ENCODE measurements at regions not wholly inside any gene's neighbourhood (a gene's known extent, or its start where the extent isn't known, plus 50 kb on each side); places are given as distances from the start of the nearest gene placed in this dataset.

DNA sequence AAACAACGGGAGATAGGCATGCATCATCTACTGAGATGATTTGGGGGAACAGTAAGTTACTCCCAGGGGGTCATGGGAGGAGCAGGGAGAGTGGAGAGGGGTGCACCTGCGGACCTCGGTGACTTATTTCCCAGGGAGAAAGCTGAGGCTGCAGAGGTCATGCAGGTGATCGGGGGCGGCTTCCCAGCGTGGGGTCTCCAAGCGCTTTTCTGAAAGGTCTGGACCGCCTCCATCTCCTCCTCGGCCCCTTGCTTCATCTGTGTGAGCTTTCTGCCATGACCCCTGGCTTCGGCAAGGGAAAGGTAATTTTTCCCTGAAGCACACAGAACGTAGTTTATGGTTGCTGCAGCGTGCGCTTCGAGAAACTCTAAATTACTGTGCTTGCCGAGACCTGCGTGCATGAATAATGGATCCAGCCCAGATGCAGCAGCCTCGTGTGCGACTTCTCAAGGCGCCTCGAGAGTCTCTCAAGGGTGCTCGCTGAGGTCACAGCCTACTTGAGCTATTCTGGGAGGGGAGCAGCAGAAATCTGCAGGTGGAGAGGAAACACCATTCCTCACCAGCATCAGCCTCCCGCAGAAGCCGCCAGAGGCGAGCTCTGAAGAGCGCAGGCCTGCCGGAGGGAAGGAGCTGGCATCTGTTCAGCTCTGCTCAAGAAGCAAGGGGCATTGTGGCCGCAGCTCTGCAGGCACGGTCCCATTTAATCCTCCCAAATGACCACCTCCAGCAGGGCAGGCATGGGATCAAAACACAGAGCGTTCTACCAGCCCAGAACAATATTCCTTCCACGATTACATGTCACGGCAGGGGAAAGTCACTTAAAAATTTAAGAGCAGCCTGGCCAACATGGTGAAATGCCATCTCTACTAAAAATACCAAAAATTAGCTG lies 308.4 kb upstream of the MYT1L start:
- no peaks in the 10 kb centered on the region for H3K9me3 ChIP-seq (replicated peaks; ENCODE audit: control insufficient read depth, insufficient read depth, low read length)
- no peak overlapping the region for H3K4me2 ChIP-seq (ENCODE audit: control insufficient read depth, insufficient read depth)
- no peak overlapping the region for H3K4me3 ChIP-seq
- no TSS peak for BruUV-seq (replicated peaks)
- H3K27me3 ChIP-seq (replicated peaks in 1 of 2; ENCODE audit: control insufficient read depth in 2 of 2, insufficient read depth in 2 of 2, low read length in 1 of 2) = no peaks in the 10 kb centered on the region
- no peak for DNase-seq (ENCODE audit: low read depth, low spot score)
- no peaks in the 10 kb centered on the region for H4K20me1 ChIP-seq (ENCODE audit: control insufficient read depth, insufficient read depth)
- POLR2A ChIA-PET = no interaction called here
- no peak overlapping the region for H3K9ac ChIP-seq (ENCODE audit: control insufficient read depth, insufficient read depth, low read length)
- H2AFZ ChIP-seq (ENCODE audit: control insufficient read depth, low read depth, low read length) = no peak overlapping the region
- no peaks in the 10 kb centered on the region for H3K36me3 ChIP-seq (ENCODE audit: control insufficient read depth in 2 of 2, insufficient read depth in 2 of 2, low read length in 1 of 2)
- TF ChIP-seq, protein P1, sequence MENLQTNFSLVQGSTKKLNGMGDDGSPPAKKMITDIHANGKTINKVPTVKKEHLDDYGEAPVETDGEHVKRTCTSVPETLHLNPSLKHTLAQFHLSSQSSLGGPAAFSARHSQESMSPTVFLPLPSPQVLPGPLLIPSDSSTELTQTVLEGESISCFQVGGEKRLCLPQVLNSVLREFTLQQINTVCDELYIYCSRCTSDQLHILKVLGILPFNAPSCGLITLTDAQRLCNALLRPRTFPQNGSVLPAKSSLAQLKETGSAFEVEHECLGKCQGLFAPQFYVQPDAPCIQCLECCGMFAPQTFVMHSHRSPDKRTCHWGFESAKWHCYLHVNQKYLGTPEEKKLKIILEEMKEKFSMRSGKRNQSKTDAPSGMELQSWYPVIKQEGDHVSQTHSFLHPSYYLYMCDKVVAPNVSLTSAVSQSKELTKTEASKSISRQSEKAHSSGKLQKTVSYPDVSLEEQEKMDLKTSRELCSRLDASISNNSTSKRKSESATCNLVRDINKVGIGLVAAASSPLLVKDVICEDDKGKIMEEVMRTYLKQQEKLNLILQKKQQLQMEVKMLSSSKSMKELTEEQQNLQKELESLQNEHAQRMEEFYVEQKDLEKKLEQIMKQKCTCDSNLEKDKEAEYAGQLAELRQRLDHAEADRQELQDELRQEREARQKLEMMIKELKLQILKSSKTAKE (IDR thresholded peaks at IDR 0.05; ENCODE audit: low read depth, poor library complexity, severe bottlenecking) = no peak
- no peak for TF ChIP-seq EP300 (IDR thresholded peaks at IDR 0.05; ENCODE audit: borderline replicate concordance in 1 of 2, control insufficient read depth in 1 of 2, low read depth in 2 of 2, low read length in 2 of 2)
- no peak for TF ChIP-seq KAT2A (conservative IDR thresholded peaks at IDR 0.05; ENCODE audit: control insufficient read depth, low read depth, low read length)
- no peak for TF ChIP-seq CBFB (IDR thresholded peaks at IDR 0.05; ENCODE audit: low read depth)
- no peak for TF ChIP-seq POLR2AphosphoS2 (IDR thresholded peaks at IDR 0.05; ENCODE audit: low read depth, low read length)
- TF ChIP-seq MTA3 (IDR thresholded peaks at IDR 0.05; ENCODE audit: borderline replicate concordance, low read length) = no peak
- intact Hi-C loops (cut with micrococcal nuclease; ENCODE audit: unreplicated experiment) = no loop called here
- RAD21 ChIA-PET (ENCODE audit: unreplicated experiment) = no interaction called here
- FAIRE-seq = no peak
- CTCF ChIA-PET = no interaction called here
- H3K79me2 ChIP-seq (ENCODE audit: control insufficient read depth, insufficient read depth, low read length) = no peaks in the 10 kb centered on the region
- 49% methylated on average over 29 of the region's 31 CpGs for WGBS (ENCODE audit: insufficient coverage, insufficient replicate concordance, low lambda C conversion rate, missing lambda C conversion rate)
- ATAC-seq = no peak
- no peaks in the 10 kb centered on the region for H3K4me1 ChIP-seq (ENCODE audit: control insufficient read depth, insufficient read depth, low read length)
- H3K27ac ChIP-seq (ENCODE audit: control insufficient read depth, insufficient read depth) = no peak overlapping the region
- SMC1A ChIA-PET (ENCODE audit: uncharacterized antibody, unreplicated experiment) = interaction anchor here (0.5 to 1.3 kb wide), 2 partner anchors 33 to 1320 kb away, joined by 3 read pairs; no protein-coding TSS in a partner anchor
- in situ Hi-C loops (cut with MboI) = no loop called here

Measured in GM12878 (cell line).